ENCODE measurements at regions not wholly inside any gene's neighbourhood (a gene's known extent, or its start where the extent isn't known, plus 50 kb on each side); places are given as distances from the start of the nearest gene placed in this dataset.

DNA sequence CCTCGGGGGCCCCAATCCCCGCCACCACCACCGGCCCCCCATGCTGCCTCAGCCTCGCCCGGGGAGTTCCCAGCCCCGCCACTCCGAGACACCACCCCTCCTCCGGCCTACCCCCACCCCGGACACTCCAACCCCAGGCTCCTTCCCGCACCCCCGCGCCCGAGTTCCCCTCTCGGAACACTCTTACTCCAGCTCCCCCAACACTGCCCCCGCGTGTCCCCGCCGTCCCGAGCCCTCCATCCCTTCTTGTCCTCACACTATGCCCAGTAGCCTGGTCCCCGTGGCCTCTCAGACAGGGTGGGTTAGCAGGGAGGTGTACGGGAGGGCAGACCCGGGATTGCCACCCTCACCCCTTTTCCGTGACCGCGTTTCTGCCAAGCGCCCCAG lies 276.1 kb downstream of the BCOR start:
- peaks cover 0 to 16% (median 0%) of the 10 kb centered on the region in 3 donors for H3K4me1 ChIP-seq
- no peak for DNase-seq
- 54 to 86% methylated on average over 5 to 12 of the region's 26 CpGs for WGBS, 2 donors
- no peak overlapping the region for H3K27ac ChIP-seq
- TF ChIP-seq POLR2A (IDR thresholded peaks at IDR 0.05): no peak
- TF ChIP-seq, protein P1, sequence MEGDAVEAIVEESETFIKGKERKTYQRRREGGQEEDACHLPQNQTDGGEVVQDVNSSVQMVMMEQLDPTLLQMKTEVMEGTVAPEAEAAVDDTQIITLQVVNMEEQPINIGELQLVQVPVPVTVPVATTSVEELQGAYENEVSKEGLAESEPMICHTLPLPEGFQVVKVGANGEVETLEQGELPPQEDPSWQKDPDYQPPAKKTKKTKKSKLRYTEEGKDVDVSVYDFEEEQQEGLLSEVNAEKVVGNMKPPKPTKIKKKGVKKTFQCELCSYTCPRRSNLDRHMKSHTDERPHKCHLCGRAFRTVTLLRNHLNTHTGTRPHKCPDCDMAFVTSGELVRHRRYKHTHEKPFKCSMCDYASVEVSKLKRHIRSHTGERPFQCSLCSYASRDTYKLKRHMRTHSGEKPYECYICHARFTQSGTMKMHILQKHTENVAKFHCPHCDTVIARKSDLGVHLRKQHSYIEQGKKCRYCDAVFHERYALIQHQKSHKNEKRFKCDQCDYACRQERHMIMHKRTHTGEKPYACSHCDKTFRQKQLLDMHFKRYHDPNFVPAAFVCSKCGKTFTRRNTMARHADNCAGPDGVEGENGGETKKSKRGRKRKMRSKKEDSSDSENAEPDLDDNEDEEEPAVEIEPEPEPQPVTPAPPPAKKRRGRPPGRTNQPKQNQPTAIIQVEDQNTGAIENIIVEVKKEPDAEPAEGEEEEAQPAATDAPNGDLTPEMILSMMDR (IDR thresholded peaks at IDR 0.05): no peak
- peak overlapping the region in 3 of 4 donors; percentile 30 to 61 (median 46) for H3K4me3 ChIP-seq
- H3K9me3 ChIP-seq: no peaks in the 10 kb centered on the region
- intact Hi-C loops (cut with DNase I): no loop called here
- H3K36me3 ChIP-seq: no peaks in the 10 kb centered on the region
- peaks cover 0 to 16% (median 0%) of the 10 kb centered on the region in 4 donors for H3K27me3 ChIP-seq

DNA sequence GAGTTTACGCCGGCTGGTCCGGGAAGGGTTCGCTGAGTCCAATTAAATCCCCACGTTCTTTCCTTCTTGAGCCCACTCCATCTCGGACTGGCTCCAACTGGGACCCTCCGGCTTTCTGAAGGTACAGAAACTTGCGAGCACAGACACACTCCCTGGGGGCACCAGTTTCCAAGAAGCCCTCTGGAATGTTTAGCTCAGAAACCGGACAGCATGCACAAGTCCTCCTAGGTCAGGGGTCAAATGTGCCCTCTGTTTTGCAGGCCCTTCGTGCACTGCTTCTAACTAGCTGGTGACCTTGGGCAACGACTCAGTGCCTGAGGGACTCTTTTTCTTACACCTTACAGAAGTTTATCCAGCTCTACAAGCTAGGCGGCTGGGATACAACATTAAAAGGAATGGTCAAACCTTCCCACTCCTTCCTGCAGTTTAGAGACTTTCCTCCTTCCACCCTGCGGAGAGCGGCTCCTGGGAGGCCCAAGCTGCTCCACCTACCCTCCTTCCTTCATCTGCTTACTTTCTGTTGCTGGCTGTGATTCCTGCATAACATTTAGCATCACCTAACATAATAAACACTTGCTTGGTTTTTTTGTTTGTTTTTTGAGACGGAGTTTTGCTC lies 275.5 kb downstream of the BCOR start:
- 81 to 91% methylated on average over 9 to 13 of the region's 15 CpGs for WGBS, 2 donors
- DNase-seq: no peak
- Histone ChIP-seq H3K4me3 (no peak overlapping the region), H3K27me3 (peaks cover 0 to 16% (median 0%) of the 10 kb centered on the region in 4 donors), H3K4me1 (peaks cover 0 to 16% (median 0%) of the 10 kb centered on the region in 3 donors), H3K27ac (no peak overlapping the region), H3K36me3 (no peaks in the 10 kb centered on the region), H3K9me3 (no peaks in the 10 kb centered on the region)
- intact Hi-C loops (cut with DNase I): no loop called here
- TF ChIP-seq, protein P1 (IDR thresholded peaks at IDR 0.05): no peak
- TF ChIP-seq POLR2A (IDR thresholded peaks at IDR 0.05): no peak

DNA sequence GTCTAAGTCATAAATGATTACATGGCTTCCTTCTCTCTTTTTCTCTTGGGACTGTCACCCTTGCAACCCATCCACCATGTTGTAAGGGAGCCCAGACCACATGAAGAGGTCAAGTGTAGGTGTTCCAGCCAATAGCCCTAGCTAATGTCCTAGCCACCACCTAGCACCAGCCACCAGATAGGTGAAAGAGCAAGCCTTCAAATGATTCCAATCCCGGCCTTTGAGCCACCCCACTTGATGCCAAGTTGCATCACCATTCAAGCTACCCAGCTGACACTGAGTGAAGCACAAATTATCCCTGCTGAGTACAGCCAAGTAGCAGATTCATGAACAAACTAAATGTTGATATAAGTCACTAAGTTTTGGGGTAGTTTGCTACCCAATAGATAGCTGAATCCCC lies 274.3 kb downstream of the BCOR start:
- DNase-seq: no peak
- Histone ChIP-seq H3K27ac (no peak overlapping the region), H3K27me3 (peaks cover 0 to 16% (median 0%) of the 10 kb centered on the region in 4 donors), H3K36me3 (no peaks in the 10 kb centered on the region), H3K9me3 (no peaks in the 10 kb centered on the region), H3K4me3 (no peak overlapping the region), H3K4me1 (peaks cover 0 to 16% (median 0%) of the 10 kb centered on the region in 3 donors)
- no peak for TF ChIP-seq POLR2A (IDR thresholded peaks at IDR 0.05)
- TF ChIP-seq, protein P1 (IDR thresholded peaks at IDR 0.05): no peak
- intact Hi-C loops (cut with DNase I): no loop called here
- 50 to 100% methylated on average over 1 of the region's 1 CpG for WGBS, 2 donors

DNA sequence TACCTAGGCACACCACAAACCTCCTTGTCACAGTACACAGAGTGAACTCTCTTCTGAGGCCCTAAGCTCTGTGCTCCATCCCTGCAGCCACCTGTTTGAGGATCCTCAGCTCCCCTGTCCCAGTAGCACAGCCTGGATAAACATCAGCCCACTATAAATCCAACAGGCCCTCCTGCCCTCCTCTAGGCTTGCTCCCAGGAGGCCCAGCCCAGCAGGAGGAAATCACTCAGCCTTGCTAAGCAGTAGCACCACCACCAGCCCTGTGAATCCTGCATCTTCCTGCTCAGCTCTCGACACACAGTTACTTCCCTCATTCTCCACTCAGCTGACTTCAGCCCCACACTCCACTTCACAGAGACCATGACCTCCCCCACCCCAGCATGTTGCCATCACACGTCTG lies 273.9 kb downstream of the BCOR start:
- Histone ChIP-seq H3K27me3 (peaks cover 0 to 16% (median 0%) of the 10 kb centered on the region in 4 donors), H3K4me1 (peaks cover 0 to 16% (median 0%) of the 10 kb centered on the region in 3 donors), H3K4me3 (no peak overlapping the region), H3K36me3 (no peaks in the 10 kb centered on the region), H3K27ac (no peak overlapping the region), H3K9me3 (no peaks in the 10 kb centered on the region)
- TF ChIP-seq, protein P1 (IDR thresholded peaks at IDR 0.05): no peak
- no peak for TF ChIP-seq POLR2A (IDR thresholded peaks at IDR 0.05)
- no peak for DNase-seq
- intact Hi-C loops (cut with DNase I): no loop called here
- WGBS, 2 donors: 43 to 100% methylated on average over 1 to 2 of the region's 2 CpGs

DNA sequence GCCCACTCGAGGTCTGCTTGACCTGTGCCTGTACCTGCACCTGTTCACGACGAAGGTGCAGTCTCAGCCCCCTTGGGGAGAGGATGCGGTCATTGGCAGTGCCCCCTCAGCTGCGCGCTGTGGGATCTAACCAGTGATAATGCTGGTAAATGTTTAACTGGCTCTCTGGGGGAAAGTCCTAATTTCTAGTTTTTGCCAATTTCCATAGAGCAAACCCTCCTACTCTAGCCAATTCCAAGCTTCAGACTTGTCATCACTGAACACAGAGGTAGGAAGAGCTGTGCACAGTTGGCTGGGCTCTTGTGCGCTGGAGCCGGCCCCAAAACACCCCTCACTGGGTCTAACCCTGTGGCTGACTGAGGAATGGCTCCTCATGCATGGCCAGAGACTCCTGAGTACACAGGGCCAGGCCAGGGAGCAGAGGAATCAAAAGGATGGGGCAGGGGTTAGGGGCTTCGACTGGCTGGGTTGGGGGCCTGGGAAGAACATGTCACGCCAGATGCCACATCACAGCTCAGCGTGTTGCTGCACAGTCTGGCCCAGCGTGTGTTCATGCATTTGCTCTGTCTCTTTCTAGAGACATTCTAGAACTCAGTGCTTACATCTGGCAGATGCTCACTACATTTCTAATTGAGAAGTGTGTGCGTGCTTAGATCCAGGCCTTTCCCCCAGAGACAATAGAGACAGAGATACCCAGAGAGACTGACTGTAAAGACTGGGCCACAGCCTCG lies 270.8 kb downstream of the BCOR start:
- Histone ChIP-seq H3K9me3 (no peaks in the 10 kb centered on the region), H3K27ac (no peak overlapping the region), H3K36me3 (no peaks in the 10 kb centered on the region), H3K4me1 (no peaks in the 10 kb centered on the region), H3K4me3 (no peak overlapping the region), H3K27me3 (no peaks in the 10 kb centered on the region)
- TF ChIP-seq POLR2A (IDR thresholded peaks at IDR 0.05): no peak
- TF ChIP-seq, protein P1 (IDR thresholded peaks at IDR 0.05): no peak
- no peak for DNase-seq
- 80 to 85% methylated on average over 2 to 6 of the region's 14 CpGs for WGBS, 2 donors
- intact Hi-C loops (cut with DNase I): no loop called here
